IPS-15b (cell line): ENCODE measurements at regions not wholly inside any gene's neighbourhood (a gene's known extent, or its start where the extent isn't known, plus 50 kb on each side); places are given as distances from the start of the nearest gene placed in this dataset.

Experiments used
- H3K27me3 ChIP-seq: one replicate; pipeline ENCODE4 v1.6.1; 2013; ENCODE audit warnings: low read length; ENCODE audit not compliant: control insufficient read depth, insufficient read depth
- H3K36me3 ChIP-seq: one replicate; pipeline ENCODE4 v1.6.1; 2013; ENCODE audit warnings: low read length; ENCODE audit not compliant: control insufficient read depth, insufficient read depth
- H3K4me1 ChIP-seq: one replicate; pipeline ENCODE4 v1.6.1; 2013; ENCODE audit warnings: mild to moderate bottlenecking, low read length; ENCODE audit not compliant: control insufficient read depth, insufficient read depth
- H3K4me3 ChIP-seq: one replicate; pipeline ENCODE4 v1.5.1; 2013; ENCODE audit warnings: low read depth, low read length
- H3K9ac ChIP-seq: one replicate; pipeline ENCODE4 v1.6.1; 2013; ENCODE audit warnings: low read depth, mild to moderate bottlenecking, low read length
- H3K9me3 ChIP-seq: one replicate; pipeline ENCODE4 v1.6.1; 2013; ENCODE audit warnings: mild to moderate bottlenecking, low read length; ENCODE audit not compliant: control insufficient read depth, insufficient read depth

DNA sequence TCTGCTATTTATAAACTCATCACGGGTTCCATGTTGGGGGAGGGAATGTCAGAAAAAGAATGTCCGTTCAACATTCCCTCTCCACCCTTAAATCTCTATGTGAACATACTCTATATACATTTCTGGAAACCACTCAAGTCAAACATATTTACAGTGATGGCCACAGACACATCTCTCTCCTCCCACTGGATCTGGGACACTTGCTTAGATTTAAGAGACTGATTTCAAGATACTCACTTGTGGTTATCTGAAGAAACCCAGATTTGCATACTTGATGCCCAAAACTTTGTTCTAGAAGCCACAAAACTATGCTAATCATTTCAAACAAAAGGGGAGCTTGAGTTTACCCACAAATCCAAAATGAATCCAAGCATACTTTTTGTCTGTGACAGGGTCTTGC, 182.9 kb upstream of the SOX9 start:
- Histone ChIP-seq H3K4me1 (no peaks in the 10 kb centered on the region), H3K9me3 (no peaks in the 10 kb centered on the region), H3K9ac (no peak overlapping the region), H3K27me3 (no peaks in the 10 kb centered on the region), H3K4me3 (no peak overlapping the region), H3K36me3 (no peaks in the 10 kb centered on the region)

DNA sequence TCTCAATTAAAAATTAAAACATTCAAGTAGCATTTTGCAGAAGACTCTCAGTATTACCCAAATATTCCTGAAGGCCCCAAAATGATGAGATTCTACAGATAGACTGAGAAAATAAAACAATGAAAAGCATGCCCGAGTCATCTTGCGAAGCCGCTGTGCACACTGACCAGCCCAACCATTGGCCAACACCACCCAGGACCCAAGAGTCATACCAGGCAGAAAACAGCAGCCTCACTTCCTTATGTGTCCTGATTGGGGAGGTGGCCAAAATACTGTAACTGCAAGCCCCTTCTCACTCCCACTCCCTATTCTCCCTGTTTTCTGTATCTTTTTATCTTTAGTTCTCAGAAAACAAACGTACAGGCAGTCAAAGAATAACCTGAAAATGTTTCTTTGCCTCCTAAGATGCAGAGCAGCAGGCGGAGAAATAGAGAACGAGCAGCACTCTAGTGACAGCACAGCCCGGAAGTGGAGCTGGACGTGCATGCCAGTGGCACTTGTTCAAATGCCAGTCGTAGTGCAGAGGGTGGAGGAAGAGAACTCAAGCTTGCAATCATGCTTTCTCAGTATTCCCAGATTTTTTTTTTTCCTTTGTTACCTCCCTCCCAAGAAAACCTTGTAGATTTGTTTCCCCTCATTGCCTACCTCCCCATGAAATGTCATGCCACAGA, 182.3 kb upstream of the SOX9 start:
- no peaks in the 10 kb centered on the region for H3K9me3 ChIP-seq
- no peaks in the 10 kb centered on the region for H3K27me3 ChIP-seq
- no peaks in the 10 kb centered on the region for H3K4me1 ChIP-seq
- no peak overlapping the region for H3K4me3 ChIP-seq
- no peaks in the 10 kb centered on the region for H3K36me3 ChIP-seq
- H3K9ac ChIP-seq, result no peak overlapping the region

DNA sequence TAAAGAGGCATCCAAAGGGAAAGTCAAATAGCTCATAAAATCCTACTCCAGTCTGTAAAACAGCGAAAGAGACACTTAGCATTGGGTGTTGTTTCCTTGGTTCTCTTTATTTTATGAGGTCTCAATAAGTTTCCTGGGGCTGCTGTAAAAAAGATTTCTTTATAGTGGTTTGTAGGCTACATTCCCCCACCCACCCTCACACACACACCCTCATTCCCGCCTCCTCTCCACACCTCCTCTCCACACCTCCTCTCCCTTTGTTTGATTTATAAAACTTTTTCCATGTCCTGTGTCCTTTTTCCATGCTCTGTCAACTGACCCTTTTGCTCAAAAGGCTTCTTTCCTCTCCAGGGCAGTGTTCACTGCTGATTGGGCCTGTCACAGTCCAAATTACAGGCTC, 178.9 kb upstream of the SOX9 start:
- peaks cover 4% of the 10 kb centered on the region for H3K9me3 ChIP-seq
- H3K4me3 ChIP-seq, result no peak overlapping the region
- H3K9ac ChIP-seq, result no peak overlapping the region
- no peaks in the 10 kb centered on the region for H3K27me3 ChIP-seq
- H3K4me1 ChIP-seq, result no peaks in the 10 kb centered on the region
- H3K36me3 ChIP-seq, result no peaks in the 10 kb centered on the region

DNA sequence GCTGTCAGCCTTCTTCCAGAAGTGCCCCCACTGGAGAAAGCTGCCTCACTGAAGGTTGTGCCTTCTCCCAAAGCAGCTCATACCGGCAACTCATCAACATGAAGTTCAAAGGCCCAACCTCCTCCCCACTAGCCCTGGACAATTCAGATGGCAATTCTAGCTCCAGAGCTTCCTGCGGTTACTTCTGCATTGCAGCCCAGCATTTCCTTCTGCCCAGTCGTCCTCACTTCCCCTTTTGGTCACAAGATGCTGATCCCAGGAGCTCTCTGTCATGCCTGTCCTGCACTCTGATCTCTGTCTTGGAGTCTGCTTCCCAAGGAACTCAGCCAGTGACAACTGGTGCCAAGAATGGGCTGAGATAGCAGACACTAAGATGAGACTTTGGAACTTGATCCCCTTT, 178.2 kb upstream of the SOX9 start:
- H3K4me3 ChIP-seq, result no peak overlapping the region
- H3K9me3 ChIP-seq, result peaks cover 4% of the 10 kb centered on the region
- no peaks in the 10 kb centered on the region for H3K36me3 ChIP-seq

DNA sequence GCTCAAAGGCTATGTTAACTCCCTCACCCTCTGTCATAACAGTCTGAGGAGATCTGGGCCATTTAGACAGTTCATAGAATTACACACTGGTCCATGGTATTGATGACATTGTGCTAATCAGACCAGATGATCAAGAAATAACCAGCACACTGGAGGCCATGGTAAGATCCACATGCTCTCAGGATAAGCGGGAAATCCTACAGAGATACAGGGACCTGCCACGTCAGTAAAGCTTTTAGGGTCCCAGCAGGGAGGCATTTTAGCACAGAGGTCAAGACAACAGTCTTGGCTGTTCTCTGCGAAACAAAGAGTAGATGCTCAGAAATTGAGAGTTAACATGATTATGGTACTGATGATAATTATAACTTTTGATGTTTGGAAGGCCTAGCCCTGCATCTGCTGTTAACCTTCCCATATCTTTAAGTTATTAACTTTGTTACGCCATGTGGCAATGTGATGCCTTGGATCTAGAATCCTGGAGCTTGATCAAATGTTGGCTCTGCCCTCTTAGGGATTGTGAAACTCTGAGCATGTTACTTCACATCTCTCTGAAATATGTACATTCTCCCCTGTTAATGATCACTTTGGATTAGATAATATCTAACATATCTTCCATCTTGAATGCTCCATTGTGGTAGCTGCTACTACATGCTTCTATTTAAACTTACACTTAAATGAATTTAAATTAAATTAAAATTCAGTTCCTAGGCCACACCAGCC, 172.0 kb upstream of the SOX9 start:
- no peak overlapping the region for H3K9ac ChIP-seq
- no peaks in the 10 kb centered on the region for H3K27me3 ChIP-seq
- no peaks in the 10 kb centered on the region for H3K36me3 ChIP-seq
- no peaks in the 10 kb centered on the region for H3K4me1 ChIP-seq
- H3K4me3 ChIP-seq, result no peak overlapping the region
- H3K9me3 ChIP-seq, result peaks cover 4% of the 10 kb centered on the region

More for the DNA sequence above, 178.2 kb upstream of the SOX9 start:
- Histone ChIP-seq H3K27me3 (no peaks in the 10 kb centered on the region), H3K9ac (no peak overlapping the region), H3K4me1 (no peaks in the 10 kb centered on the region)

DNA sequence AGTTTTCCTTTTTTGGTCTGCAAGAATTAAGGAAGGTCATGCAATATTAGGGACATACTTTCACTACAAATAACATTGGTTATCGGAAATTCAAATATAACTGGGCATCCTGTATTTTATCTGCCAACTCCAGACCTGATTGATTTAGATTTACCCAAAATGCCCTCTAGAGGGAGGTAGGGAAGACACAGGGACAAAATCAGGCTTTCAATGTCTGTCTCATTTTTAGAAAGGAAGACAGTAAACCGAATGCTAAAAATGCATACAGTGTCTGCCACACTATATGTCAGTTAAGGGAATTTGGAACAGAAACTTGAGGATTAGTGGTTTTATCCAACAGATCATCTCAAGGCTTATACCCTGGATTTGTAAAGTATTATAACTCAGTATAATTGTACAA, 161.7 kb upstream of the SOX9 start:
- Histone ChIP-seq H3K9ac (no peak overlapping the region), H3K4me3 (no peak overlapping the region), H3K36me3 (no peaks in the 10 kb centered on the region), H3K27me3 (no peaks in the 10 kb centered on the region), H3K9me3 (no peaks in the 10 kb centered on the region), H3K4me1 (no peaks in the 10 kb centered on the region)

DNA sequence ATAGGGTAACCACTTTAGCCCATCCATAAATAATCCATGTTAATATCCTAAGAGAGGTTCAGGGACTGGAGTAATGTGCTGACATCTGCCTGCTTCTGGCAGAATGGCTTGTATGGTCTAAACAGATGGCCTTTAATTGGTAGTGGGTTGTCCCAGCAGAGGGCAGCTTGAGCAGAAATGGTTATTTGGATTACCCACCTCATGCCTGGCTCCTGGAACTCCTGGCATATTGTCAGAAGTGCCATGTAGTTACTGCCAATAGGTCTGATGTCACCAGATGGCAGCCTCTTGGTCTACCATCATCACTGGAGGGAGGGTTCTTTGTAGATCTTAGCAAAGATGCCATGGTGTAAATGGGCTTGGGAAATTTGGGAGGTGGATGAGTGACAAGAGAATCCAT, 157.5 kb upstream of the SOX9 start:
- H3K4me1 ChIP-seq, result no peaks in the 10 kb centered on the region
- H3K9me3 ChIP-seq, result no peaks in the 10 kb centered on the region
- no peak overlapping the region for H3K4me3 ChIP-seq
- no peak overlapping the region for H3K9ac ChIP-seq
- H3K27me3 ChIP-seq, result no peaks in the 10 kb centered on the region
- H3K36me3 ChIP-seq, result no peaks in the 10 kb centered on the region

DNA sequence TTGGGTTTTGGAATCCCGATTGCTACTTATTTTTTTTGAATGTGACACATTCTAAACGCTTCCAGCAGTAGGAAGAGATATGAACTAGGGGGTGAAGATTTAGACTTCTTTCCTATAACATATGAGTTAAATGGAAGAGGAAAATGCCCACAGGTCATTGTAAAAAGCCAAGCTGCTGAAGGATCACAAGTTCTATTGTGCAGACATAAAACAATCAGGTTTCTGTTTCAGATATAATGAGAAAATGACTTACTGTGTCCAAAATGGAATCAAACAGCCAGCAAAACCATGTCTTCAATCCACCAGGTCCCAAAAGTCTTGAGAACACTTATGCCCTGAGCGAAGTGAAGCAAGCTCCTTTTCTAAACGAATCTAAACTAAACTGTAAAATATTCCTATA, 157.0 kb upstream of the SOX9 start:
- H3K9ac ChIP-seq, result no peak overlapping the region
- no peaks in the 10 kb centered on the region for H3K4me1 ChIP-seq
- no peaks in the 10 kb centered on the region for H3K27me3 ChIP-seq
- H3K4me3 ChIP-seq, result no peak overlapping the region
- H3K36me3 ChIP-seq, result no peaks in the 10 kb centered on the region
- no peaks in the 10 kb centered on the region for H3K9me3 ChIP-seq

DNA sequence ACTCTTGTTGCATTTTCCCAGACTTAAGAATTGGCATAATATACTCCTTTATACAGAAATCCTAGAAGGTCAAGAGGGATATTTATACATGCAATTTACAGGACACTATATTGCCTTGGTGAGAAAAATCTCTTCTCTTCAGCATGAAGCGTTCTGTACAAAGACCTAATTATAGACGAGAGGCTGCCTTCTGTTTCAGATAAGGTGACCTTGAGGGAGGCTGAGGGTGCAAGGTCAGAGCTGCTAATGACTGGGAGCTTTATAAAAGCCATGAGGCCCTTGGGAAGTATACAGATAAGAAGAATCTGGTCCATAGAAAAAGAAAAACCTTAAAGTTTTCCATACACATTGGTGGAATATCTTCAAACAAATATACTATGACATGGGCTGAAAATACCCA, 156.3 kb upstream of the SOX9 start:
- no peak overlapping the region for H3K4me3 ChIP-seq
- H3K9me3 ChIP-seq, result no peaks in the 10 kb centered on the region
- no peaks in the 10 kb centered on the region for H3K4me1 ChIP-seq
- H3K27me3 ChIP-seq, result no peaks in the 10 kb centered on the region
- no peak overlapping the region for H3K9ac ChIP-seq
- H3K36me3 ChIP-seq, result no peaks in the 10 kb centered on the region

DNA sequence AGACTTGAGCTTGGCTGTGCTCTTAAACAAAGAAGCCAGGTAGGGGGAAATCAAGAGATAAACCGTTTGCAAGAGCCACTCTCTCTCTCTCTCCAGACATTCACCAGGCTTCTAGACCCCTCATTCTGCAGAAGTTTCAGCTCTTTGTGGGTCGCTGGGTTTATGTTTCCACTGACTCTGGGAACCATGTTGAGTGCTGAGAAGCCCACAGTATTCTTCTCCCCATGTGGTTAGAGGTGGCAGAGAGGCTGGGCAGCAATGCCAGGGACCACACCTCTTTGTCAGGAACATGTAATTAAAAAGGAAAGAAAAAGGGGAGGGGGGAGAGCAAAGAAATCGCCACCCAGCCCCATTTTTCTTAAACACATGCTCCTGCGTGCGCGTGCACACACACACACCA, 154.8 kb upstream of the SOX9 start:
- no peak overlapping the region for H3K4me3 ChIP-seq
- H3K9ac ChIP-seq, result no peak overlapping the region
- H3K36me3 ChIP-seq, result no peaks in the 10 kb centered on the region
- H3K4me1 ChIP-seq, result no peaks in the 10 kb centered on the region
- H3K9me3 ChIP-seq, result no peaks in the 10 kb centered on the region
- H3K27me3 ChIP-seq, result no peaks in the 10 kb centered on the region

DNA sequence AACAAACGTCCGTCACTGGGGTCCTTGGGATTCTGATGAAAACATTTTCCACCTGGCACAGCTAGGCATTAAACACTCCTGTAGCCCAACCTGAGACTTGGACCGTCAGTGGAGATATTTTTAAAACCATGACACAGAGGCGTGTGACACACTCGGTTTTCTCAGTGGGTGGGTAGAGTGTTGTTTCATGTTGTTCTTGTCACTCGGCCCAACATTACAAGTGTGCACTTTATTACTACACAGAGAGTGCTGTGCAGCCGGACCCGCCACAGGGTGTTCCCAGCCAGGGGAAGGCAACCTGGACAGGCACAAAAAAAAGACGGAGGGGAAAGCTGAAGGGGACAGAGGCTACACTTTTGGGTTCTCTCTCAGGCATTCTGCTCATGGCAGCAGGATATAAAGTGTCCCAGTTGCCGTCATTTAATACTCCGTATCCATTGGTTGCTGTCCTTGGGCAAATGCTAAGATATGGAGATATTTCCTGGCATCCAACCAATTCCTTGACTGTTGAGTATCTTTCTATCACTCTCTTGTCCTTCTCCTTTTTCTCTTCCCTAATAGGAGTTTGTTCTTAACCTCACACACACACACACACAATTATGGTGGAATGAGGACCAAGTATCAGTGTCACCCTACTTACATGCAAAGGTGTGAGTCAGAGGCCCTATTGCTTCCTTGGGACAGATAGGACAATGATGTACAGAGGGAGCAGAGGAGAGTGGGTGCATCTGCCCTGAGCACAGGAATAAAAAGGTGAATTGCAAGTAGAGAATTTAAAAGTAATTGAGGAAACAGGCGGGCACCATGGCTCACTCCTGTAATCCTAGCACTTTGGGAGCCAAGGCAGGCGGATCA, 154.1 kb upstream of the SOX9 start:
- no peak overlapping the region for H3K9ac ChIP-seq
- no peaks in the 10 kb centered on the region for H3K36me3 ChIP-seq
- H3K27me3 ChIP-seq, result no peaks in the 10 kb centered on the region
- H3K9me3 ChIP-seq, result no peaks in the 10 kb centered on the region
- H3K4me3 ChIP-seq, result no peak overlapping the region
- no peaks in the 10 kb centered on the region for H3K4me1 ChIP-seq

DNA sequence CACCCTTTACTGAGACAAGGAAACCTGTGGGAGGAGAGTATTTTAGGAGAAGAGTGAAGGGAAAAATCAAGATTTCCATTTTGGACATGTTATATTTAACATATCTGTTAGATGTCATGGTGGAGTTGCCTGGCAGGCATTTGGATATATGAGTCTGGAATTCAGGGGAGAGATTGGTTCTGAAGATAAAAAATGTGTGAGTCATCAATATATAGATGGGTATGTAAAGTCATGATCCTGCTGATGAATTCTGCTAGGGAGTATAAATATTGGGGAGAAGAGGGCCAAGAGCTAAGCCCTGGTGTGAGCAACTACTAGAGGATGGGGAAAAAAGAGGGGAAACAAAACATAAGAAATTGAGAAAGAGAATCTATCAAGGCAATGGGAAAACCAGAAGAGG, 151.3 kb upstream of the SOX9 start:
- no peaks in the 10 kb centered on the region for H3K36me3 ChIP-seq
- no peaks in the 10 kb centered on the region for H3K27me3 ChIP-seq
- no peak overlapping the region for H3K9ac ChIP-seq
- H3K4me1 ChIP-seq, result no peaks in the 10 kb centered on the region
- no peak overlapping the region for H3K4me3 ChIP-seq
- H3K9me3 ChIP-seq, result no peaks in the 10 kb centered on the region
